C4-2B (cell line): ENCODE measurements at regions not wholly inside any gene's neighbourhood (a gene's known extent, or its start where the extent isn't known, plus 50 kb on each side); places are given as distances from the start of the nearest gene placed in this dataset.

Experiments used
- CTCF ChIP-seq: fragments of 450-650 bp; conservative IDR thresholded peaks from 2 replicates; pipeline ENCODE4 v1.5.1; 2017; ENCODE audit warnings: mild to moderate bottlenecking
- ZFX ChIP-seq: fragments of 450-650 bp; IDR thresholded peaks from 2 replicates; pipeline ENCODE4 v1.6.1; 2017

DNA sequence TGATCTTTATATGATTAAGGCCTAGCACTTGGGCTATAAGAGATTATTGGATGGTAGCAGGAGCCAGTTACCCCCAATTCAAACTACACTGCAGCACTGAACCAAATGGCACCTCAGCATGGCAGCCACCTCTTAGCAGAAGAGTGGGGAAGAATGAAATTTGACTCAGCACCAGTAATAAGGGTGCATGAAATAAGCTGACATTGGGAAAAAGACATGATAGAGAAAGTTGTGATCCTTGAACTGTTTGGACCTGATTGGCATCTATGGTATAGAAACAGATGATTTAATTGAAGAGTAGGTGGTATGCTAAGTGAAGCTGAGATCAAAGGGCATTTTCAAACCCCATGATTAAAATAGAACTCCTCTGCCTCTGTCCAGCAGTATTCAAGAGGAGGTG is 389.5 kb downstream of the FOXG1 start:
- no peak for TF ChIP-seq CTCF
- TF ChIP-seq ZFX, result no peak
